Activated gamma-delta T cell (primary cell): ENCODE measurements at regions not wholly inside any gene's neighbourhood (a gene's known extent, or its start where the extent isn't known, plus 50 kb on each side); places are given as distances from the start of the nearest gene placed in this dataset.

Experiments
- DNase-seq: peaks from one replicate; lab custom pipeline; 2025; lab: John Stamatoyannopoulos, UW

GRCh38 chr12:69062621-69063237 is 129.8 kb upstream of the CPM start:
- DNase-seq: no peak

GRCh38 chr12:69064734-69065443 is 131.9 kb upstream of the CPM start:
- DNase-seq: no peak

- DNase-seq: no peak
Measured at GRCh38 chr12:69065775-69066174, 132.8 kb upstream of the CPM start.

GRCh38 chr12:69066492-69067373 is 133.8 kb upstream of the CPM start:
- DNase-seq: no peak

GRCh38 chr12:69067713-69068112 is 134.7 kb upstream of the CPM start:
- no peak for DNase-seq

GRCh38 chr12:69068448-69068847 is 135.5 kb upstream of the CPM start:
- no peak for DNase-seq

- no peak for DNase-seq
Measured at GRCh38 chr12:69069479-69069878, 136.5 kb upstream of the CPM start.

GRCh38 chr12:69070319-69071090 is 137.5 kb upstream of the CPM start:
- DNase-seq: no peak

- DNase-seq: no peak
Measured at GRCh38 chr12:69071091-69071370, 138.1 kb upstream of the CPM start.

- DNase-seq: no peak
Measured at GRCh38 chr12:69073035-69073434, 140.1 kb upstream of the CPM start.

GRCh38 chr12:69074556-69075349 is 141.8 kb upstream of the CPM start:
- no peak for DNase-seq

- DNase-seq: no peak
Measured at GRCh38 chr12:69083689-69084088, 150.7 kb upstream of the CPM start.

GRCh38 chr12:69084816-69085378 is 151.9 kb upstream of the CPM start:
- DNase-seq: no peak

- no peak for DNase-seq
Measured at GRCh38 chr12:69085852-69086251, 152.9 kb upstream of the CPM start.

- no peak for DNase-seq
Measured at GRCh38 chr12:69087986-69088385, 151.4 kb upstream of the CPSF6 start.

- DNase-seq: no peak
Measured at GRCh38 chr12:69090722-69091121, 148.6 kb upstream of the CPSF6 start.

- DNase-seq: no peak
Measured at GRCh38 chr12:69091442-69092017, 147.8 kb upstream of the CPSF6 start.

GRCh38 chr12:69092137-69092536 is 147.2 kb upstream of the CPSF6 start:
- DNase-seq: no peak

- no peak for DNase-seq
Measured at GRCh38 chr12:69094606-69095216, 144.7 kb upstream of the CPSF6 start.

GRCh38 chr12:69095765-69096477 is 143.4 kb upstream of the CPSF6 start:
- DNase-seq: no peak
